ENCODE measurements at regions not wholly inside any gene's neighbourhood (a gene's known extent, or its start where the extent isn't known, plus 50 kb on each side); places are given as distances from the start of the nearest gene placed in this dataset.

- TF ChIP-seq POLR2A (IDR thresholded peaks at IDR 0.05) (no peak), CTCF (IDR thresholded peaks at IDR 0.05) (no peak)
- WGBS, 4 donors, result 89 to 94% (median 91%) methylated on average over 6 of the region's 6 CpGs
Measured at GRCh38 chr3:128569756-128570155, 76.8 kb upstream of the GATA2 start.

DNA sequence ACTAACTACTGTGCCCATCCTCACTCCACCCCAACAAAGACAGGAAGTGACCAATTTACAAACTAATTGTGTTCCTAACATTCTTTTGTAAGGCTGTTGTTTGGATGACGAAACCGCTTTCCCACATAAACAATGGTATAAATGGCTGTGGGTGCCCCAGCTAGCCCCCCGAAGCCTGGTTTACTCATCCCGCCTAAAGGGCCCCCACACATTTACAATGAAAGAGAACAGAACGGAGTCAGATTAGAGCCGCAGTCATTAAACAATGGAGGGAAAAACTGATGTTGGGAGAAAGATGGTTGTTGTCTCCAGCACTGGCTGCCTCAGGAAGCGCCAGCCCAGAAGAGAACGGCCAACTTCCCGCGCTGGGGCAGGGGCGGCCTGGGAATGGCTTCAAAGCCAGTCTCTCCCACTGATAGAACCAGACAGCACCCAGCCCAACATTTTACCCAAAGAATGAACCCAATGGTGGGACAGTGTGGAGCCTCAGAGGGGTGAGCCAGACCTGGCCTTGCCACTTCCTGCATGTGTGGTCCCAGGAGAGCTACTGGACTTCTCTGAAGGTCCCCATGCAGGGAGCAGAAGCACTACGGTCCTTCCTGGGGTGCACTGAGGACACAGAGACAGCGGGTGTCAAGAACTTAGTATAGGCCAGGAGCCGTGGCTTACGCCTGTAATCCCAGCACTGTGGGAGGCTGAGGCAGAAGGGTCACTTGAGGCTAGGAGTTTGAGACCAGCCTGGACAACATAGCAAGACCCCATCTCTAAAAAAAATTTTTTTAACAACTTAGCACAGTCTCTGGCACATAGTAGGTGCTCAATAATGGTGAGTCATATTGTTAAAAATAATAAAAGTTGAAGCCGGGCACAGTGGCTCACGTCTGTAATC, 75.8 kb upstream of the GATA2 start:
- intact Hi-C loops (cut with DNase I), result no loop called here
- Histone ChIP-seq H3K27ac (no peak overlapping the region), H3K36me3 (replicated peaks in 1 of 2) (no peaks in the 10 kb centered on the region), H3K27me3 (peaks cover 6% of the 10 kb centered on the region), H3K9me3 (replicated peaks in 1 of 3) (no peaks in the 10 kb centered on the region), H3K4me1 (replicated peaks in 1 of 2) (no peaks in the 10 kb centered on the region), H3K4me3 (no peak overlapping the region)
- 68 to 79% (median 76%) methylated on average over 16 to 17 of the region's 17 CpGs for WGBS, 4 donors
- DNase-seq, result no peak
- TF ChIP-seq CTCF (IDR thresholded peaks at IDR 0.05) (no peak), POLR2A (IDR thresholded peaks at IDR 0.05) (no peak)

More at GRCh38 chr3:128569756-128570155, 76.8 kb upstream of the GATA2 start:
- H3K27me3 ChIP-seq, result peaks cover 6% of the 10 kb centered on the region
- no peak overlapping the region for H3K27ac ChIP-seq
- H3K4me1 ChIP-seq (replicated peaks in 1 of 2), result no peaks in the 10 kb centered on the region
- no peak overlapping the region for H3K4me3 ChIP-seq
- no peak for DNase-seq
- H3K36me3 ChIP-seq (replicated peaks in 1 of 2), result no peaks in the 10 kb centered on the region
- no peaks in the 10 kb centered on the region for H3K9me3 ChIP-seq (replicated peaks in 1 of 3)
- intact Hi-C loops (cut with DNase I), result no loop called here

- TF ChIP-seq POLR2A (IDR thresholded peaks at IDR 0.05), result no peak
- no peak for TF ChIP-seq CTCF (IDR thresholded peaks at IDR 0.05)
- WGBS, 4 donors, result 52 to 74% (median 64%) methylated on average over 7 to 12 of the region's 12 CpGs
- Histone ChIP-seq H3K4me3 (no peak overlapping the region), H3K36me3 (replicated peaks in 1 of 2) (no peaks in the 10 kb centered on the region), H3K9me3 (replicated peaks in 1 of 3) (no peaks in the 10 kb centered on the region), H3K4me1 (replicated peaks in 1 of 2) (no peaks in the 10 kb centered on the region), H3K27ac (no peak overlapping the region), H3K27me3 (peaks cover 6% of the 10 kb centered on the region)
- intact Hi-C loops (cut with DNase I), result no loop called here
- DNase-seq, result no peak
Measured at GRCh38 chr3:128567705-128568356, 74.8 kb upstream of the GATA2 start.

DNA sequence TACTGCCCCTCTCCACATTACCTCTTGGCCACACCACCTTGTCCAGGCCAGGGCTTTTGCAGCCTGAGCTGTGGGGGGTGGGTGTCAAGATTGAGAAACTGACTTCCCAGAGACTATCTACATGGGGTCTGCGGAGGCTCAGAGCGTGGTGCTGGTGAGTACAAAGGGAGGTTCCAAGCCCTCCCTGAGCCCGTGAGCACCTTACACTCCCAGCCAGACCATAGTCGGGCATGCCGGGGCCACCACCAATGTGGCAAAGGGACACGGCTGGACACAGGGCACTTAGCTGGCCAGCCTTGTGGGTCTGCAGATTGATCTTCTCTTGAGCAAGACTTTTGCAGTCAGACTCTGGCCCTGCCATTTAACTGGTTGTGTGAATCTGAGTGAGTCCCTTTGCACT, 74.1 kb upstream of the GATA2 start:
- no peak overlapping the region for H3K4me3 ChIP-seq
- H3K36me3 ChIP-seq (replicated peaks in 1 of 2), result no peaks in the 10 kb centered on the region
- TF ChIP-seq POLR2A (IDR thresholded peaks at IDR 0.05) (no peak), CTCF (IDR thresholded peaks at IDR 0.05) (no peak)
- intact Hi-C loops (cut with DNase I), result no loop called here
- peaks cover 6% of the 10 kb centered on the region for H3K27me3 ChIP-seq
- 88 to 95% (median 92%) methylated on average over 5 to 6 of the region's 6 CpGs for WGBS, 4 donors
- H3K27ac ChIP-seq, result no peak overlapping the region
- DNase-seq, result no peak
- H3K9me3 ChIP-seq (replicated peaks in 1 of 3), result no peaks in the 10 kb centered on the region
- no peaks in the 10 kb centered on the region for H3K4me1 ChIP-seq (replicated peaks in 1 of 2)
